ENCODE measurements at regions not wholly inside any gene's neighbourhood (a gene's known extent, or its start where the extent isn't known, plus 50 kb on each side); places are given as distances from the start of the nearest gene placed in this dataset.
"Not testable (repeated sequence)": the region's sequence is repeated elsewhere in the genome, so short reads cannot be mapped to it uniquely, and the experiment has no call there.

DNA sequence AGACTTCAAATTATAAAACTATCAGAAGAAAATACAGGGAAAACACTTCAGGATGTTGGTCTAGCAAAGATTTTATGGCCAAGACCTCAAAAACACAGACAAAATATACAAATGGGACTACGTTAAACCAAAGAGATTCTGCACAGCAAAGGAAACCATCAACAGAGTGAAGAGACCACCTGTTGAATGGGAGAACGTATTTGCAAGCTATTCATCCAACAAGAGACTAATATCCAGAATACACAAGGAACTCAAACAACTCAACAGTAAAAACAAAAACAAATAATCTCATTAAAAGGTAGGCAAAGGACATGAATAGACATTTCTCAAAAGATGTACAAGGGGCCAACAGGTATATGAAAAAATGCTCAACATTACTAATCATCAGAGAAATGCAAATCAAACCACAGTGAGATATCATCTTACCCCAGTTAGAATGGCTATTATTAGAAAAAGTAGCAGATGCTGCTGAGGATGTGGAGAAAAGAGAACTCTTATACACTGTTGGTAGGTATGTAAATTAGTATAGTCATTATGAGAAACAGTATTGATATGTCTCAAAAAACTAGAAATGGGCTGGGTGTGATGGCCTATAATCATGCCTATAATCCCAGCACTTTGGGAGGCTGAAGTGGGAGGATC, 112.6 kb downstream of the LRIG2 start:
- no peak for DNase-seq (ENCODE audit: low spot score)

DNA sequence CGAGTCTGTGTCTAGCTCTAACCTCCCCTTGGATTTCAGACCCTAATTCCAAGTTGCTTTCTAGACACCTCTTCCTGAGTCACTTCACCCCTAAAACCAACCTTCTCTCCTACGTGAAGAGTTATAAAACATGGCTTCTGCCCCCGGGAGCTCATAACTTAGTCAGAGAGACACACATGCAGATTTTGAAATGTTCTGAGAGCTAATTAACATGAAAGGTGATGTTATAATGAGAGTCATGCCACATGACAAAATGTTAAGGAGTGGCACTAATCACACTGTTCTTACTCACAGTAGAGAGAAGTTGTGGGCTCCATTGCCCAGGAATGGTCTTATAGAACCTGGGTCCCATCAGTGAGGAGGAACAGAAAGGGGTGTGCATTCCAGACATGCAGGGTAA, 117.1 kb downstream of the LRIG2 start:
- no peak for DNase-seq (ENCODE audit: low spot score)

DNA sequence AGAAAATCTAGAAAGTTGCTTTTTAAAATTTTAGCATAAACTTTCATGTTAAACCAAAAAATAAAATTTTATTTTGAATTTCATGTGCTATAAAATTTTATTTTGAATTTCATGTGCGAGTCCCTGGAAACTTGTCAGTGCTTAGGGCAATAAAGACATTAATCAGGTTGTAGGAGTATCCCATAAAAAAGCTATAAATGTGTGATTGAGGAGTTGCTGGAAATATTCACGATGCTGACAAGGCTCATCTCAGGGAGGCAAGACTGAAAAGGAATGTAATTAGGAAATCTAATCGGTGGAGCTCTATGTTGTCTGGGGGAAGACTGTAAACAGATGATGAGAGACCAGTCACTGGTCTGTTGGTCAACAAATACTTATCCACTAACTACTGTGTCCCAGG, 117.9 kb downstream of the LRIG2 start:
- DNase-seq (ENCODE audit: low spot score), result no peak

DNA sequence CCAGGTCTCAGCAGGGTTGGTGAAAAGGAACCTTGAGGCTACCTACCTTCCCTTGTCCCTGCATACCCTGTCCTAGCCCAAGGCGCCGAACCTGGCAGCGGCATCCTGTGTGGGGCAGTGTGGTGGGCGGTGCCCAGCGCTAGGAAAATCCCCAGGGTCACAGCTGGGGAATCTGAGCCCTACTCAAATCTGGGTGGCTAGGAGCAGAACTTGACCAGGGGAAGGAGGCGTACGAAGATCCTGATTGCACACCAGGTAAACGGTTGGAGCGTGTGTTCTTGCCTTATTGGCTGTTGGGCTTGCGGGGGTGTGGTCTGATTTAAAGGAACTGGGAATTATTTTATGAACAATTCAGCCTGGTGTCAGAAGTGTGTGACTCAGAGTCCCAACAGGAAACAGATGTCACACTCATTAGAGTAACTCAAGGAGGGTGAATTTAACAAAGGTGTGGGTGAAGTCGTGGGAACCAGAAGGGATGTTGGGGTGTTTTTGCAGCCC, 118.6 kb downstream of the LRIG2 start:
- no peak for DNase-seq (ENCODE audit: low spot score)

DNA sequence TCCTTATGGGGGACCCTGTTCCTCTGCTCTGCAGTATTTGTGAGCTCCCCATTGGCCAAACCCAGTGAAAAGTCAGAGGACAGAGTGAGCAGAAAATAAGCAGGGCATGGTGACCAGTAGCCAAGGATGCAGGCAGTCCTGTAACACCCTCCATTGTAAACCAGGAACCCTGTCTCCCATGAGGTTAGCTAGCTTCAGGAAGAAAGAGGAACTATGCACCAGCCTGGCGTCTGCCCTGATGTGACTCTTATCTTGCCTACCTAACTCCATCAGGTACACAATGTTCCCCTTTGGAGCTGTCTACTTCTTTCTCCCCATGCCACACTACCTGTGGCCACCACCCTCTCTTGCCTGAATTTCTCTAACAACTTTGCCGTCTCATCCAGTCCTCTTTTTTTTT, 119.2 kb downstream of the LRIG2 start:
- no peak for DNase-seq (ENCODE audit: low spot score)

DNA sequence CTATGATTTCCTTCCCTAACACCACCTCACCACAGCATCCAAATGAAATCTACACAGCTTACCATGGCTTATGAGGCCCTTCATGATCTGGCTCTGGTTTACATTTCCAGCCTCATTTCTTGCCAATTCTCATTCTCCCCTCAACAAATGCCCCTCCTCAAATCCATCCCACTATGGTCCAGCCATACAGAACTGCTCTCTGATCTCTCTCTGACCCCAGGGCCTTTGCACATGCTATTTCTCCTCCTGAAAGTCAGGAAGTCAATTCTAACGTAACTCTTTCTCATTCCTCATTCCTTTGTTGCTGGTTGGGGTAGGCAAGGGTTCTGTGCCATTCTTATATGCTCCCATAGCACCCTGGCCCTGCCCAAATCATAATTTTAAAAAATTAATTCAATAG, 120.0 kb downstream of the LRIG2 start:
- no peak for DNase-seq (ENCODE audit: low spot score)

DNA sequence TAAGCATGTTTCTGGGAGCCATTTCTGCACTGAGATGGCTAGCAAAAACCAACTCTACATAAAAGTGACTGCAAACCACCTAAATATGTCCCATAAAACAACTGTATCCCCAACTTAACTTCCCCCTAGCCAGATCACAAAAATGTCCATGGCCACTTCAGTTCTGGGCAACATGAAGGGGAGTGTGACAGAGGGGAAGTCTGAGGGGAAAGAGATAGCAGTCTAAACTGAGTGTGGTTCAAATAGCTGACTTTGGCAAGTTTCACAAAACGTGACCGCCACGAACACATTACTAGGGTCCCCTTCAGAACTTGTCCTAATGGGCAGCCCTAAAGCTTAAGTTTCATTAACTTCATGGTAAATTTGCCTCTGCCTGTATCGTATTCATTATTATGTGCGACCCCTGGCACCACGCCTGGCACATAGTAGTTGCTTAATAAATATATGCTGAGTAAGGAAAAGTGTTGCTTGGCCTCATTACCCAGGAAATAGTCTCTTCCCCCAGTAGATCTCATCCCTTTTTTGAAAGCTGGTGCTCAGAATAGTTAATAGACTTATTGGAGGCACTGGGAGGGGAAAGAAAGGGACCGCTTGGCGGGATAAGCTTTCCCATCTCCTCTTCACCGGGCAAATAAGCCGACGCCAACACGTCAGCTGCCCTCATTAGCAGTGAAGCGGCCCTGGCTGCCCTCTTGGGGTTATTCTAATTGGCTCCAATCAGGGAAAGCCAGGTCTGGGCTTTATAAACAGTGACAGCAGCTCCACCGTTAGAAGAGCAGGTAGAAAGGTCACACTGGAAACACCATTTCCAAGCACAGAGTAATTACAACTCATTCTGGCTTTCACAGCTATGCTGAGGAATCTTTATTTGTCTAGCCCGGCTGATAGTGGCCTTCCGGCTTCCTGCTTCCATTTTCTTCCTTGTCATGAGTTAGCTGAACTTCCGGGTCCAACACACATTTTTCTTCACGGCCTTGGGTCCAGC, 122.1 kb downstream of the LRIG2 start:
- no peak for DNase-seq (ENCODE audit: low spot score)

DNA sequence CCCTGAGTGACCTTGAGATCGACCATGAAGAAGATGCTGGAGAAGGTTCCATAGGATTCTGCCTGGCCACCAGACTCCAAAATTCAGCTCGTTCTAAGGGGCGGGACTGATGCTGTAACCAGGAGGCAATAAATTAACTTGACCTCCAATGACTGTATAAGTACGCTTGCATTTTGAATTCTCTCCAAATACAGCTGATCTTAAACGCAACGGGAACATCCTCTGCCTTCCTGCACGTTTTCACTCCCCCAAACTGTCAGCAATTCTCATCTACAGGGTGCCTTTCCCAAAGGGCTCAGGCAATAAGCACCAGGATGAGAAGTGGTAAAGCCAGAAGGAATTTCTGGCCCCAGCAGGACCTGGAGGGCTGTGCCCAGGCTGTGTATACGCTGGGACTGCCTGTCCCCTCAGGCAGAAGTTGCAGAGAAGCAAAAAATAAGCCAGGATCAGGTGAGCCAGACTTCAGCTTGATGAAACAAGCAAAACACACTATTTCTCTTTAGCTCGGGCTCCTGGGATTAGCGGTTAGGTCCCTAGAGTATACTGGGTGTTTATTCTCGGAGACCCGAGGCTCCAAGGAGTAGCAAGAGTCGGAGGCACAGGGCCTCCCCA, 124.8 kb downstream of the LRIG2 start:
- no peak for DNase-seq (ENCODE audit: low spot score)

DNA sequence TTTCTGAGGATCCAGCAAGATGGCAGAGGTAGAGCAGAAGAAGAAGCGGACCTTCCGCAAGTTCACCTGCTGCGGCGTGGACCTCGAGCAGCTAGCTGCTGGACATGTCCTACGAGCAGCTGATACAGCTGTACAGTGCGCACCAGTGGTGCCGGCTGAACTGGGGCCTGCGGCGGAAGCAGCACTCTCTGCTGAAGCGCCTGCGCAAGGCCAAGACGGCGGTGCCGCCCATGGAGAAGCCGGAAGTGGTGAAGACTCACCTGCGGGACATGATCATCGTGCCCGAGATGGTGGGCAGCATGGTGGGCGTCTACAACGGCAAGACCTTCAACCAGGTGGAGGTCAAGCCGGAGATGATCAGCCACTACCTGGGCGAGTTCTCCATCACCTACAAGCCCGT, 125.8 kb downstream of the LRIG2 start:
- DNase-seq (ENCODE audit: low spot score), result no peak

DNA sequence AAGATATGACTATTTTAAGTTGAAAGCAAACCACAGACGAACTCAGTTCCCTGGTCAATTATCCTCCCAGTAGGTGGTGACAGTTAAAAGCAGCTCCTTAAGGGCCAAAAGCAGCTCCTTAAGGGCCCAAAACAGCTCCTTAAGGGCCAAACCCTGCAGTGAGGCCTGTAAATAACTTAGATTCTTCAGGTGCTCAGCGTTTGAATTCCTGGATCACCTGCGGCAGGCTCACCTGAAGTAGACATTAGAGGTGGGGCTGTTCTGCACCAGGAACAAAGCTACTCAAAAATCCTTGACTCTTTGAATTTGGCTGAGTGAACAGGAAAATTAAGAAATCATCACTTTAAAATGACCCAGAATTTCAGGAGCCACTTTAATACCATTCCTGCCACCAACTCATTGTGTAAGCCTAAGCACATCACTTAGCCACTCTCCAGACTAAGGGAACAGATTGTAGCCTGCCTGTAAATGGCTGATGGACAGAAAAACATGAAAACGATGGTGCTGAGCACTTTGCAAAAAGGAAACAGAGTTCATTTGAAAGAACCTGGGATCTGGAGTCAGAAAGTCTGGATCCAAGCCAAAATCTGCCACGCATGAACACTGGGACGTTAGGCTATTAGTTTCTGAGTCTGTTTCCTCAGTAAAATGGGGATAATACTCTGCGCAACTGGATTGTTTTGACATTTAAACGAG, 126.9 kb downstream of the LRIG2 start:
- no peak for DNase-seq (ENCODE audit: low spot score)

DNA sequence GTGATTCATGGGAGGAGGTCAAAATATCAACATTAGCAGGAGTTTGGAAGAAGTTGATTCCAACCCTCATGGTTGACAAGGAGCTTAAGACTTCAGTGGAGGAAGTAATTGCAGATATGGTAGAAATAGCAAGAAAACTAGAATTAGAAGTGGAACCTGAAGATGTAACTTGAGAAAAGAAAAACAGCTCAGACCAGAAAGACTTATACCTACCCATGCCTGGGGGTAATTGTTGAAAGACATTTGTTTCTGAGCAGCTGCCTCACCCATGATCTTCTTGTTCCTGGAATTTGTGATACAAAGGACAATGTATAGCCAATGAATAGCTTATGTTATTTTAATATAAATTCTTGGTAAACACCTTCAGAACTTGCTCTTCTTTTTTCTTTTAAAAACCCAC, 128.6 kb downstream of the LRIG2 start:
- no peak for DNase-seq (ENCODE audit: low spot score)

DNA sequence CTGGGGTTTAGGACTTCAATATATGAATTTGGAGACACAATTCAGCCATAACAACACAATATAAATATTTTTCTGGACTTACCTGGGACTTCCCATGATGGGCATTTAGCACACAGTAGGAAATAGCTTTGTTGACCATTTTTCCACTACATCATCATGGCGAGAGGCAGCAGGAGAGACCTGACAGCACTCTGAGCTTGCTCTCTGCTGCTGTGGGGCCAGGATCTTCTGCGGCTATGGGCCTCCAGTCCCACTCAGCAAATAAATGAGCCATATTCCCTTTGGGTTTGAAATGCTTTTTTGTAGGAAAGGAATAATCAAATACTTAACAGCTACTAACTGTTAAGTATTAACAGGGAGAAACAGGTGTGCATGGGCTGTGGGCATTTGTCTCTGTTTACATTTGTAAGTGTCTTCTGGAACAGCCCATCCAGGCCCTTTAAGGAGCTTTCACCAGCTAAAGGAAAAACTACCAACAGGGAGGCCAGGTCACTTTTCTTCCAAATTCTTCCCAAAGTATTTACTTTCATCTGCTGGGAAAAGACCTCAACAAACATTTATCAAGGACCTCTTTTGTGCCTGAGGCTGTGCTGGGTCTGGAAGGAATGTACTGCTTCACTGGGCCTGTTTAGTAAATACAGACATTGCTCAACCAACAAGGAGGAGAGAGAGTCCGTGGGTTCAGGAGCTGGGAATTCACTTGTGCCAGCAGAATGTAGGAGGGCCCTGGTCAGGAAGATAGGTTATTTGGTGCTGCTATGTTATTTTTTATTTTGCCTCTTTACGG, 133.2 kb downstream of the LRIG2 start:
- DNase-seq (ENCODE audit: low spot score), result no peak

DNA sequence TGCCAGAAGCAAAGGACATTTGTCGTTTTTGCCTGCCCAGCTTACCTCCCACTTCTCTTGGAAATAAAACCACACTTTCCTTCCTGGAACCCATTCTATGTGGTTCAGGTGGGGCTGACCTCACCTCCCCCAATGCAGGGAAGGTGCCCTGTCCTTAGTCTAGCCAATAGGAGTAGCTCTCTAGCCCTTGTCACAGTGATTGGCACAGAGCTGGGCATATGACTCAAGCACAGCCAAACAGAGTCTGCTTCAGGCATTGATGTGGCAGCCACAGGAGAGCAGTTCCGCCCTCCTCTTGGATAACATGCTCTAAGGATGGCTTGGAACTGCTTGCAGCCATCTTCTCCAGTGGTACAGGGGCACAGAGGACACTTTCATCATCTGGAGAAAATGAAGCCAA, 134.0 kb downstream of the LRIG2 start:
- DNase-seq (ENCODE audit: low spot score), result no peak

DNA sequence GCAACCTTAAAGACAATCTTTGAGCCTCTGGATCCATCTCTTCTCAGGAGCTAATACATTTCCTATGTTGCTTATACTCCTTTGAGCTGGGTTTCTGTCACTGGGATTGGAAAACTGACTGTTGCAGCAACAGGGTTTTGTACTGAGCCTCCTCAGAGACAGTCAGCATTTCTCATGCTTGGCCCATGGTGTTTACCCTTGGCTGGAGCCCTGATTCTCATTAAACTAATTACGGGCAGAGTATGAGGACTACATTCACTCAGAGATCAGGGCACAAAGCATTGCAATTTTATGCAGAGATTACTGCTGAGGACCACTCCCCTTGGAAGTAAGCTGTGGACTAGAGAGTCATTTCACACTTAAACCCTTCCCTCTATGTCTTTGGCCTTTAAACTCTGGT, 134.5 kb downstream of the LRIG2 start:
- DNase-seq (ENCODE audit: low spot score), result no peak

DNA sequence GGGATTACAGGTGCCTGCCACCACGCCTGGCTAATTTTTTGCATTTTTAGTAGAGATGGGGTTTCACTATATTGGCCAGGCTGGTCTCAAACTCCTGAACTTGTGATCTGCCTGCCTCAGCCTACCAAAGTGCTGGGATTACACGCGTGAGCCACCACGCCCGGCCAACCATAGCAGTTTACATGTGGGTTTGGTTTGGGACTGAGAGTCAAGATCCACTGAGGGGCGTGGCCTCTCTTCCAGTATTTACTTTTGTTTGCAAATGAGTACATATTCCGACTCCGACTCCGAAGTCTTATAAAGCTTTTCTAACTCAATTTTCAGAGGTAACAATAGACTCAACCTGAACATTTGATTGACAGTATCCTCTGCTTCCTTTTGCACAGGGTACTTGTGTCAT, 135.4 kb downstream of the LRIG2 start:
- DNase-seq (ENCODE audit: low spot score), result not testable (repeated sequence)

DNA sequence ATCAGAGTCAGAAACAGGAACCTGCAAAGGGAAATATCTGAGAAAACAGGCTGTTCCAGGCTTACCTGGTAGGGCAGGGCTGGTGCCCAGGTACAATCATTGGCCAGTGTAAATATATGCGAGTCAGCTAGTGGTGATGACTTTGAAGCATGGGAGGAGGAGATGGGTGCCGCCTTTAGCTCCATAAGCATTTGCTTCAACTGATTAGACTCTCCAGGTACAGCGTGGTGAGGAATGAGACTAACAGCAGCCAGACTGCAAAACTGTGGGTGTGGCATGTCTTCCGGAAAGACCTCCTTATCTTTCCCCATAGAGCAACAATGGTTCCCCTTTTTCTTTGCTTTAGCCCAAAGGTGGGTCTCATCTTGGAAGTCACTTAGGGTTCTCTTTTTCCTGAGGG, 137.2 kb downstream of the LRIG2 start:
- DNase-seq (ENCODE audit: low spot score), result no peak

DNA sequence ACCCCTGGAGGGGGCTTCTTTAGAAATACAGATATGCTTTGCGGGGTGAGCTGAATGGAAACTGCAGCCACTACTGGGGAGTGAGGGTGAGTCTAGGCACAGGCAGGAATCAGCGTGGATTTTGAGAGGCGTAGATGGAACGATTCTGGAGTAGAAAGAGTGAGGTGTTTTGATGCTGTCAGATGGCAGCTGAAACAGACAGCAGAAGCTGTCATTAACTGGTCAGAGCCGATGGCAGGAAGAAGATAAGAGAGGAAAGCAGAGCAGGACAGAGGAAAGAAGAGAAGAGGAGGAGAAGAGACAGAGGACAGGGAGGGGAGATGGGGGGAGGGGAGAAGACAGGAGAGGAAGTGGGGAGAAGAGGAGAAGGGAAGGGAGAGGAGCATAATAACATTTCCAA, 138.5 kb downstream of the LRIG2 start:
- no peak for DNase-seq (ENCODE audit: low spot score)

DNA sequence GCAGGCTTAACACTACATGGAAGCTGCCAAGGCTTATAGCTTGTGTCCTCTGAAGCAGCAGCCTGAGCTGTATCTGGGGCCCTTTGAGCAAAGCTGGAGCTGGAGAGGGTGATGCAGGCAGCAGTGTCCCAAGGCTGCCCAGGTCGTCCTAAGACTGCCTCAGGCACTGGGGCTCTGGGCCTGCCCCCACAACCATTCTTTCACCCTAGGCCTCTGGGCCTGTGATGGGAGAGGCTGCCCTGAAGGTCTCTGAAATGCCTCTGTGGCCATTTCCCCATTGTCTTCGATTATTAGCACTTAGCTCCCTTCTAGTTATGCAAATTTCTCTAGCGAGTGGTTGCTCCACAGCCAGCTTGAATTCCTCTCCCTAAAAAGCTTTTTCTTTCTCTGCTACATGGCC, 142.0 kb downstream of the LRIG2 start:
- DNase-seq (ENCODE audit: low spot score), result no peak

DNA sequence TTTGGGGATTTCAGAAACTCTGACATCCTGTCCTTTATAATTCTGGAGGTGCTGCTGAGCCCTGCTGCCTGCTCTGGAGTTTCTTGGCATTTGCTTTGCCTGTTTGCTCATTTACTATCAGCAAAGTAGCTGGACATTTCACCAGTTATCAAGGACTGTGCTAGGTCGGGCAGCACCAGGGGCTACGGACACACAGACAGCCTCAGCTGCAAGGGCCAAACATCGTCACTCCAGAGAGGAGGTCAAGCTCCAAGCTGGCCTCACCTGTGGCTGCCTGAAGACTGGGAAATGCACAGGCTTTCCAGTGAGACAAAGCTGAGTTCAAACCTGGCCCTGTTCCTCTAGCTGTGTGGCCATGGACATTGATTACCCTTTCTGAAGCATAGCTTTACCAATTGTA, 143.7 kb downstream of the LRIG2 start:
- DNase-seq (ENCODE audit: low spot score), result no peak

DNA sequence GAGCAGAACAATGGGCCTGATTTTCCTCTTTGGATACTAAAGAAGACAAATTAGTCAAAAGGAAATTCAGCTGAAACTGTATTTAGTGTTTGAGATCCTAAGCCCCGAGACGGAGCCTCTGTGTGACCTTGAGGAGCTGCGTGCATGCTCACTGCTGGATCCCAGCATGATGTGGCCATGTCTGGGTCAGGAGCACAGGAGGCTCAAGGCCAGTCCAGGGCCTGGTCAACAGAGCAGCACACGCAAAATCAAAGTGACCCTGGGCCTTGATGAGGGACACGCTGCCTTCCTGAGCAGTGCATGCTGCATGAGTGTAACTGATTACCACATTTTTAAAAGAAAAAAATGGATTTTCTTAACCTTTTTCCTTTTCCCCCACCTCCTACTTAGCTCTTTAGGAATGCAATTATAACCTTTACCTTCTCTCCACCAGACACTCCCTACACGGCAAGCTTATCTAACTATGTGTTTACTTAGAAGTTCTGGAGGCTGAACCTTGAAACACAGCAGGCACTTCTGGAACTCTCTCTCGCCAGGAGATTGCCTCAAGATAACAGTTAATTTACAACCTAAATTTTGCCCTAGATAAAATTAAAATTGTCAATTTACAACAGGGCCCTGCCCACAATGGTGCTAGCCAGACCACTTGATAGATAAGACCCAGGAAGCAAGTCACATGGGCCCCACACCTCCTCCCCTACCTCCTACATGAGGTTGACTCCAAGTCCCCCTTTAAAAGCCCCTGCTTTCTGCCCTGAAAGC, 144.6 kb downstream of the LRIG2 start:
- DNase-seq (ENCODE audit: low spot score), result no peak

DNA sequence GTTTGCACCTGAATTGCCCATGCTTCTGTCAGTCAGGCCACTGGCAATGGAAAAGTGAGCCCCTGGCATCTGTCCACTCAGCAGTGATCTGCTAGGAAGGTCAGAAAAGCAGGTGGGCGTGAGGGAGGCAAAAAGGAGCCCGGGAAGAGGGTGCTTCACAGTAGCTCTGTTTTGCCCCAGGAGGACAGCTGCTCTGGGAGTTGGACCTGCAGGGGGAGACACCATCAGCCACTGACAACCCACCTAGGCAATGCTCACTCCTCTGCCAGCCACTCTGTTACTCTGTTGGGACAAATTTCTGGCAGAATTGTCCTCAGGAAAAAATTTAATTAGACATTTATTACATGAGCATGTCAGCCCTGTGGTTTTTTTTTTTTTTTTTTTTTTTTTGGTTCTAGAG, 146.4 kb downstream of the LRIG2 start:
- DNase-seq (ENCODE audit: low spot score), result no peak

Measured in activated CD4-positive, alpha-beta T cell treated with anti-CD3 and anti-CD28 coated beads, Interleukin-2, Interleukin-4, amounts not matched to agents 100 ng/mL and 50 ng/mL, durations not matched to agents 16 hours and 8 hours (primary cell).